ENCODE measurements at regions not wholly inside any gene's neighbourhood (a gene's known extent, or its start where the extent isn't known, plus 50 kb on each side); places are given as distances from the start of the nearest gene placed in this dataset.
A peak's percentile ranks its signal among the peaks of the same experiment; 100 is the strongest.

DNA sequence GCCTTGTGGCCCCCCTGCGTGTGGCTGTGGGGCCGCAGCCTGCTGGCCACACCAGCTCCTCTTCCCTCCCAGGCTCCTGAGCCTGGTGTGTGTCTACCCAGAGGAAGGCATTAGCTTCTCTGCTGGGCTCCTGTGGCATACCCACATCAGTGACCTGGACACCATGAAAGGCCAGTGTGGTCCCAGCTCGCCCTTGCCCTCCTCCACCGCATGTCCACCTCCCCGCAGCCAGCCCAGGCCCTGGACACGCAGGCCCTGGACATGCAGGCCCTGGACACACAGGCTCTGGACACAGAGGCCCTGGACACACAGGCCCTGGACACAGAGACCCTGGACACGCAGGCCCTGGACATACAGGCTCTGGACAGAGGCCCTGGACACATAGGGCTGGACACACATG, 153.4 kb upstream of the PPP1R26 start:
- peak; percentile 3 for DNase-seq

- DNase-seq, result no peak
Observed at GRCh38 chr9:135326633-135327152, 152.9 kb upstream of the PPP1R26 start.

DNA sequence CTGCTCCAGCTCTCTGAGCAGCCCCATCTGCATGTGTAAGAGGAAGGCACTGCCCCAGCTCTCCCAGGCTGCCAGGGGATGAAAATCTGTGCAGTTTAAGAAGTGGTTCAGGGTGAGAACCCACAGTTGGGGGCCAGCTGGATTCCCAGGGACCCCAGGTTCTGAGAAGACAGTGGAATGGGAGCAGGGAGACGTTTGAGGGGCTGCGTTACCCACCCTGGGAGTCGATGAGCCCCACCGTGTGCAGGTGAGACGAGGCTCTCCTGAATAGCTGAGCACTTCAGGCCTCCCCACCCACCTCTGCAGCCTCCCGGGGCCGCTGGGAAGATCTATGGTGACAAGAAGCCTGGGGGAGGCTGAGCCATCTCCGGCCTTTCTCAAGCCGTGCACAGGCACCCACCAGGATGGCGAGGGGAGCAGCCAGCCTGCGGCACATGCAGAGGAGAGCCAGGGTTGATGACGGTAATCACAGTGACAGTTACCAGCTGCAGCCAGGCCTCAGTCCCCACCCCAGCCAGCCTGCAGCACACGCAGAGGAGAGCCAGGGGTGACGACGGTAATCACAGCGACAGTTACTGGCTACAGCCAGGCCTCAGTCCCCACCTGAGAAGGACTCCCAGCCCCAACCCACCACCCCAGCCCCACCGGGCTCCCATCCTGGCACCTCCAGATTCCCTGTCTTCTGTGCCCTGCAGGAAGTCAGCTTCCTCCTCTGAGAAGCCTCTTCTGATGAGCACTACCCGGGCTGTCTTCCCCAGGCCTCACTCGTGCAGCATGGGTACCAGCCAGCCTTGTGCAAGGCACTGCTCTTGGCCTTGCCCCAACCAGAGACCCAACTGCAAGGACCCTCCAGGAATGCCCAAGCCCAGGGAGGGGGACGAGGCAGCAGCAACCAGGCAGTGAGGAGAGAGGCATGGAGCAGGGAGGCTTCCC, 150.8 kb upstream of the PPP1R26 start:
- no peak for DNase-seq

DNA sequence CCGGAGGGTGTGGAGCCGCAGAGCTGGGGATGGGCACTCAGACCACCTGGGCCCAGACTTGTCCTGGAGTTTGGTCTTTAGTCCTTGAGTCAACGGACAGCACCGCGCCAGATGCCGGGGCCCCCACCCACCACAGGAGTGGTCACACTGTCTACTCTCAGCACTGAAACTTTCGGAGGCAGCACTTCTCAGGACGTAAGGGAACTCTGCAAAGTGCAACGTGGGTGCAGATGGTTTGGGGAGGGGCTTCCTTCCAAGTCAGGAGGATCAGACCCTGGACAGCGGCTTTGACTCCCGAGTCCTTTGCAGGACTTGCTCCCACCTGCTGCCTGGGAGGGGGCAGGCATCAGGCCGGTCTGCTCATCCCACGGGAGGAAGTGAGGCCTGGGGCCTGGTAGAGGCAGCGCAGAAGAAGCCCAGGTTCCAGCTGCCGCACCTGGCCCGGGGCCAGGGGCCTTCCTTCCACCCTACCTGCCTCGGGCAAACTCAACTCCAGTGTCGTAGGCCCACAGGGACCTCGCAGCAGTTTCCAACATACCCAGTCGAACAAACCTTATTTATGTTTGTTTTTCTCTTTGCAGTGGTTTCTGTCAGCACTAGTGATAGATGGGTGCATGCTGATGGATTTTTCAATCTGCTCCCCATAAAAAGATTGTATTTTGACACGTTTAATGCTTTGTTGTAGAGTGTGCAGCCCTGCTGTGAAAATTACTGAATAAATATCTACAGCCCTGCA, 149.8 kb upstream of the PPP1R26 start:
- peak; percentile 14 for DNase-seq

GRCh38 chr9:135330307-135330631, 149.3 kb upstream of the PPP1R26 start:
- peak; percentile 1 for DNase-seq

- peak; percentile 9 for DNase-seq
Observed at GRCh38 chr9:135330685-135331590, 148.6 kb upstream of the PPP1R26 start.

- peak; percentile 3 for DNase-seq
Observed at GRCh38 chr9:135332516-135332915, 147.1 kb upstream of the PPP1R26 start.

DNA sequence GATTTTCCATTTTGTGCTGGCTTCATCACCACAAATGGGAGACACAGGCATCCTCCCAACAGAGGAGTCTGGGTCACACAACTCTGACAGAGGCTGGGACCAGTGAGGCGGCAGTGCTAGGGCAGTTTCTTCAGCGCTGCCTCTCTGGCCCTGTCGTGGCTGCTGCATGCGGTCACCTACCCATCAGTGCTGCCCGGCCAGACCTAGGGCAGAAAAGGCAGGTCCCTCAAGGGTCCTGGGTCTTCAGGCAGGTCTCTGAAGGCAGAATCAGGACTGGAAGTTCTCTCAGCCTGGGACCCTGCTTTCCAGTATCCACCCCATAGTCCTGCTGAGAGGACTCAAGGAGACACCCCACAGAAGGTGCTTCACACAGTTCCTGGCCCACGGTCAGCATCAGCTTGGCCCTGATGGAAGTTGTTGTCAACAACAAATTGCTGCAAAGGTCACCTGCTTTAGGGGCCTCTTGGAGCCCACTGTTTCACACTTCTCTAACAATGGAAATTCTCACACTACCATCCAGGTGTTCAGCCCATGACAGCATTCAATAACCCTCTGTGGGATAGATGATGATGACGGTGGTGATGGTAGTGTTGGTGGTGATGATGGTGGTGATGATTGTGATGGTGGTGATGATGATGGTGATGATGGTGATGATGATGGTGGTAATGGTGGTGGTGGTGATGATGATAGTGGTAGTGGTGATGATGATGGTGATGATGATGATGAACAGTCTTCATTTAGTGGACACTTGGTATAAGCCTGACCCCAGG, 146.4 kb upstream of the PPP1R26 start:
- DNase-seq, result peak; percentile 1

DNA sequence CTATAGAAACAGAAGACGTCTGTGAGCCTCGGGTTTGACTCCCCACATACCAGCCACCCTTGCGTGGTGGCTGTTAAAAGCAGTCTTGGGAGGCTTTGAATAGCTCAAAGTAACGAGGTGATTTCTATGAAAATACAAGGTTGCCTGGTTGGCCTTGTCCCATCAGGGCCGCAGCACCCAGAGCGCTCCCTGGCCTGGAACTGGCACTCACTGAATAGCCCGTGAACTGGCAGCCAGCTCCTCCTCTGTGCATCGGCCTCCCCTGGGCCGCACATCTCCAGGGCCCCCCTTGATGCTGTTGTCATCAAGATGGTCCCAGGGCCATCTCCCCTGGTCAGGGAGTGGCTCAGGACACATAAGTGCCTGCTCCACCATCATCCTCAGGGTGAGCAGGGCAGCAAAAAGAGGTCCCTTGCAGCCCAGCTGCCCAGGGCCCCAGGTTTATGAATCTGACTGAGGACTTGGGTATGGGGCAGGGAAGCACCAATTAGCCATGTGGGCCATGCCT, 144.6 kb upstream of the PPP1R26 start:
- DNase-seq, result peak; percentile 7

DNA sequence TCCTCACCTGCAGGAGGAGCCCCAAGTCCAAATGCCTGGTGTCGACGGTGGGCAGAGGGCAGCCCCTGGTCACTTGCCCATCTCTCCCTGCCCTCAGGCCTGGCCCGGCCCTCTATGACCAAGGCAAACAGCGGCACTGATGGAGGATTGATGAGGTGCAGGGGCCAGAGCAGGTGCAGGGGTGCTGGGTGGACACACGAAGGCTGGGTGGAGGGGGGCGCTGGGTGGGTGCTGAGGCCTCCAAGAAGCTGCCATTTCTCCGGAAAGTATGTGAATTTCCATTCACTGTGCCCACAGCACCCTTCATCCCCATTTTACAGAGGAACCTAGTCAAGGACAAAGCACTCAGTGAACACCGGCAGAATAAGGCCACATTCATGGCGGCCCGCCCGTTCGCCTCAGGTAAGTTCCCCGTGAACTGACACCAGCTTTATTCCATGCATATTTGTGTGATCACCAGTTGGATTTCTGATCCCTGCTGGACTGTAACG, 143.8 kb upstream of the PPP1R26 start:
- peak; percentile 3 for DNase-seq

DNA sequence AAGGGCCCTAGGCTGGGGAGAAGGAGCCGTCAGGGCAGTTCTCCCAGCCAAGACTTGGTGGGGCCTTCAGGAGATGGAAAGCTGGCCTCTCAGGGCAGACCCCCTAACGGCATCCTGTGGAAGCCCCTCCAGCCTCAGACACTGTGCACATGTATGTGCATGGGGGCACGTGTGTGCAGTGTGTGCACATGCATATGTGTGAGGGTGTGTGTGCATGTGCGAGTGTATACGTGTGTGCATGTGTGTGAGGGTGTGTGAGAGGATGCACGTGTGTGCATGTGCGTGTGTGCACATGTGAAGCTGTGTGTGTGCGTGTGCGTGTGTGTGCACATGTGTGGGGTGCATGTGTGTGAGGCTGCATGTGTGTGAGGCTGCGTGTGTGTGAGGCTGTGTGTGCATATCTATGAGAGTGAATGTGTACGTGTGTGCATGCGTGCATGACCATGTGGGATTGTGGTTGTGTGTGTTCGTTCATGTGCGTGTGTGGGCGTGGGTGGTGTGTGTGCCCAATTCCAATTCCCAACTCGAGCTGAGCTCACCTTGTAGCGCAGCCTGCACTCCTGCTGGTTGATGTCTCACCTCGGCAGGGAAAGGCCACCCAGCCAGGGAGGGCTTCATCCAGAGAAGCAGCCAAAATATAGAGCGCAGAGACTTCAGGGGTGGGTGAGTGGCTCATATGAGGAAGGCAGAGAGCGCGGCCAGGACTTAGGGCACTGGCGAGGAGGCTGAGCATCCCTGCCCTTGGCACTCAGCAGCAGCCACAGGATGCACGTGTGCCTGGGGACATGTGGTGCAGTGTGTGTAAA, 142.7 kb upstream of the PPP1R26 start:
- peak; percentile 5 for DNase-seq

DNA sequence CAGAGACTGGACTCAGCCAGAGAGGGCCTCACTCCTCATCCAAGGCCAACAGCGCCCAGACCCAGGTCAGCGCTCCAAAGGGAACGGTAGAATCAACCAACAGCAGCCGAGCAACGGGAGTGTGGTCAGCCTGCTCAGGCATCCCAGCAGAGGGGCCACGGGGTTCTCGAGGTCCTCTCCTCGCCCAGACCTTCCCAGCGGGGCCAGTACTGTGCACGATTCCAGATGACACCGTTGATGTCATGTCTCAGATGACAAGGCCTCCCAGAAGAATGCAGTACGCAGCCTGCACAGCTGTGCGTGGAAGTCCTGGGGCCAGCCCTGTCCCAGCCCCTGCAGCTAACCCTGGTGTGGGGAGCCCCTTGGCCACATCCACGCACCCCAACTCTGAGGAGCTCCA, 141.0 kb upstream of the PPP1R26 start:
- peak; percentile 7 for DNase-seq

- peak; percentile 8 for DNase-seq
Observed at GRCh38 chr9:135339378-135339973, 140.1 kb upstream of the PPP1R26 start.

DNA sequence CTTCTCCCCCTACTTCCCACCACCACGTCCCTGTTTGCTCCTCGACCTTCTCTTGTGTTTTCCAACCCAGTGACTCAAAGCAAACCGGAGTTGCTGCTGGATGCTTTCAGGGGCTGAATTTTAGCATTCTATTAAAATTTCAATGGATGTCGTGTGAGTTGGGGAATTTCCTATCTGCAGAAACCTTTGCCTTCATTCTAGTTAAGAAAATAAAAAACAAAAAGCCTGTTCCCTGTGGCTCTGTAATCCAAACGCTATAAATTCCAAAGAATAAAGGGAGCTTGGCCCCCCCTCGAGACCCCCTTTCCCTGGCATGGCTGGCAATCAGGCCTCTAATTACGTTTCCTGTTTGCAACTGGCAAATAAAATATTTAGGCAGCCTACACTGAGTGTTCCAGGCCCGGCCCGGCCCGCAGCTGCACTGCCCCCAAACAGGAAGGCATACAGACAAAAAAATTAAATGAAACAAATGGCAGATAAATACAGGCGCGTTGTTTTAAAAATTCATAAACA, 139.4 kb upstream of the PPP1R26 start:
- peak; percentile 8 for DNase-seq

- no peak for DNase-seq
Observed at GRCh38 chr9:135340726-135341475, 138.7 kb upstream of the PPP1R26 start.

DNA sequence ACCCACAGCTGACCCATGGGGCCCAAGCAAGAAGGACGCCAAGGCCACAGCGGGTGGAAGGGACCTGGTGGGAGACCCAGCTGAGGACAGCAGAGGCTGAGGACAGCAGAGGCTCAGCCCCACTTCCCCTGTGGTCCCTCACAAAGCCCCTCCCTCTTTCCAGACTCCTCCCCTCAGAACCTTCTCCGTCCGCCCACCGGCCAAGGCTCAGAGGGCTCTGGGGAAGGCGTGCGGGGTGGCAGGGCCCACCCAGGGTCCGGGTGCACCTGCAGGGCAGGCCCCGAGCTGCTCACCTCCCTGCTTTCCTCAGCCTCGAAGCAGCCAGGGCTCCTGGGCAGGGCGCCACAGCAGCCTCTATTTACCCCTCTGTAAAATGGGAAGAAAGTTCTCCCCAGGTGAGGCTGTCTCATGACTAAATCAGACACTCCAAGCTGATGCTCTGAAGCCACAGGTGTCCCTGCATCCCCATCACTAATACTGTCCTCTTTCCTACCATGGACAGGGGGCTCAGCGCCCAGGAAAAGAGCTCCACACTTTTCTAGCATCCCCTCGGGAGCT, 137.9 kb upstream of the PPP1R26 start:
- no peak for DNase-seq

DNA sequence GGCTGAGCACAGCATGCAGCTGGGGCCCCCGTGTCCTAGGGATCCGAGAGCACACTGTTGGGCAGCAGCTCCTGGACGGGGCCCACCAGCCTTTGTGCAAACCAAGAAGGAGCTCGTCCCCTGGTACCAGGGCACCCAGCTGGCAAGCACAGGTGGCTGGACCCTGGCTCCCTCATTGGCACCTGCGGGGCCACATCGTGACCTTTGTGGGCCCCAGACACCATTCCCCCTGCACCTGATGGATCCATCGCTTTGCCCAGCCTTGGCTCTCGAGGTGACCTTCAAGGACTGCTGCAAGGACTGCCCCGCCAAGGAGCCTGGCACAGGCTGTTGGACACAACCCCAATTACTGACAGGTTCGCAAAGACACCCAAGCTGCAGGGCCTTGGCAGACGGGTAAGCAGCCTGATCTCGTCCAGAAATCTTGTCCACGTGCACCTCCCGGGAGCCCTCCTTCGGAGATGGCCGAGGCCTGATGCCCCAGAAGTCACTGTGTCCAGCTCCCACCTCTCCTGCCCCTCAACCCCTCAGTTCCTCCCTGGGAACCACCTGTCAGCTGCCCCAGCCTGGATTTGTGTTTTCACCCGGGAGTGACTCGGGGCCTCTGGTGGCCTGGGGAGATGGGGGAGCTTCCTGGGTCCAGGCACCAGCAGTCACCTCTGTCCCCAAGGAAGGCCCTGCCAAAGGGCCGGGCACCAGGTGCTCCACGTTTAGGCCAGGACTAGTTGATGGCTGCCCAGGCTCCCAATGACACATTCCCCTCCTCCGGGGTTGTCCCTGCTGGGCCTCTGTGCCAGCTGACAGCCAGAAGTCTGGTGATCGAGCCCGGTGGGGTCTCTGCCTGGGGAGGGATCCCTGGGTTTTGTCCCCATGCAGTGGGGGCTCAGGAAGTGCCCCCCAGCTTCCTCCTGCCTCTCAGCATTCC, 137.1 kb upstream of the PPP1R26 start:
- no peak for DNase-seq

DNA sequence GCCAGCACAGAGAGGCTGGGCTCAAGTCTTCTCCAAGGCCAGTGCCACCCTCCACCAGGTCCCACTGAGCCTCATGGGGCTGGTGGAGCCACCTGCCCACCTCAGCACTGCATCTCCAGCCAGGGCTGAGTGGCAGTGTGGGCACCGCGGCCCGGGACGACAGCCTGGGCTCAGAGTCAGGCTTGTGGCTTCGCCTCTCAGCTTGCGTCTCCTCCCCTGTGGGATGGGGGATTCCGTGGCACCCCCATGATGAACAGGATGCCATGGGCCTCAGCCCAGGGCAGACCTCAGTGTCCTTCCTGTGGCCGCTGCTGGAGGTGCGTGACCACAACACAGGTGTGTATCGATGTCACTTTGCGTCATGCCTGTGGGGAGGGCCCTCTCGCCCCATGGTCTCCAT, 136.4 kb upstream of the PPP1R26 start:
- no peak for DNase-seq

Data from femur (tissue), 1 donor.